NCI-H187 (cell line): ENCODE measurements at regions not wholly inside any gene's neighbourhood (a gene's known extent, or its start where the extent isn't known, plus 50 kb on each side); places are given as distances from the start of the nearest gene placed in this dataset.
"Not testable (repeated sequence)": the region's sequence is repeated elsewhere in the genome, so short reads cannot be mapped to it uniquely, and the experiment has no call there.

Experiments
- DNase-seq, 2 experiments: peaks; one replicate each; lab custom pipeline; 2025; lab: John Stamatoyannopoulos, UW

DNA sequence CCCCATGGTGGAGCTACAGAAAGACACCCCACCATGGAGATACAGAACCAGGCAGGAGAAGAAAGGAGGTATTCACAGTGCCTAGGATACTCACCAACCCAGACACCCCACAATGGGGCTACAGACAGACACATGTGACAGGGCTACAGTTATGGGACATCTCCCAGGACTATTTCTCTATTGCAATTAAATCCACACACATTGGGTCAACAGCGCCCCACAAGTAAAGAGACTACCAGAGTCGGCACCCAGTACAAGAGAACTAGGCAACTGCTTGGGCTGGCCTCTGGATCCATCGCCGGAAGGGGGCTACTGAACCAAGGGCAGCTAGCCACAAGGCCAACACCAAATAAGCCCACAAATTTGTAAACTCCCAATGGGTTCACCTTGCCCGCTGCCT is 310.1 kb upstream of the NCKAP5 start:
- no peak for DNase-seq

DNA sequence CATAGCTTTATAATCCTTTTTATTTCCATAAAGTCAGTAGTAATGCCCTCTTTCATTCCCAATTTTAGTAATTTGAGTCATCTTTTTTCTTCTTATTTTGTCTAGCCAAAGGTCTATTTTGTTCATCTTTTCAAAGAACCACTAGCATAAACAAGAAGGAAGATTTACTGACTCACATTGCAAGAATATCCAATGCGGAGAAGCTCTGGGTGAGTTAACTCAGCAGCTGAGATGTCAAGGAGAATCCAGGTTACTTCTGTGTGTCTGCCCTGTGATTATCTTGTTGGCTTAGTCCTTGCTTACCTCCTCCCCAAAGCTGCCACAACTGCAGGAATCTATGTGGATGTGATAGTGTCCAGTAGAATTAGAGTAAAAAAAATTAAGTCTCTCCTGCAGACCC is 311.4 kb upstream of the NCKAP5 start:
- DNase-seq: no peak

DNA sequence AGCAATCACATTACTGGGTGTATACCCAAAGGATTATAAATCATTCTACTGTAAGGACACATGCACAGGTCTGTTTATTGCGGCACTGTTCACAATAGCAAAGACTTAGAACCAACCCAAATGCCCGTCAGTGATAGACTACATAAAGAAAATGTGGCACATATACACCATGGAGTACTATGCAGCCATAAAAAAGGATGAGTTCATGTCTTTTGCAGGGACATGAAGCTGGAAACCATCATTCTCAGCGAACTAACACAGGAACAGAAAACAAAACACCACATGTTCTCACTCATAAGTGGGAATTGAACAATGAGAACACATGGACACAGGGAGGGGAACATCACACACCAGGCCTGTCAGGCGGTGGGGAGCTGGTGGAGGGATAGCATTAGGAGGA is 313.9 kb upstream of the NCKAP5 start:
- not testable (repeated sequence) for DNase-seq

DNA sequence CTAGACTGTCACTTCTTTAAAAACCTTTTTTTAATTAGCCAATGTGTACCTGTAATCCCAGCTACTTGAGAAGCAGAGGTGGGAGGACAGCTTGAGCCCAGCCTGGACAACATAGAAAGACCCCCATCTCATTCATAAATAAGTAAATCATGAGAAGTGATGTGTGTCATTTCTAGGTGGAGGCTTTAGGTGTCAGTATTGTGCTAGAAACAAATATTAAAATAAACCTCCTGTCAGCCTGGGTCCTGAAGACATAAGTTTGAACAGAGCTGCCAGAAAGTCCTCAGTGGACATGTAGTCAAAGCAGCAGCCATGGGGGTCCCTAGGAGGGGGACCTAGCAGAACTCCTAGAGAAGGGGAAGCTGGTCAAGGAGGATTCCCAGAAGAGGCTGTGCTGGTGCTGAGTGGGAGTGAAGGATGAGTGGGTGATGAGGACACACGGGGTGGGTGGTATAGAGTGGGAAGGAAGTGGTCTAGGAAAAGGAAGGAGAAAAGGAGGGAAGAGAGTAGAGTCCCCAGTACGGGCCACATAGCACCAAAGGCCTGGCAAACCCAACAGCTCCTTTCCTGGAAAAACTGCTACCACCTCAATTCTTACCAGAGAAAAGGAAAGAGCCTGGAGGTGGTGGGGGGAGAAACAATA is 316.6 kb upstream of the NCKAP5 start:
- DNase-seq: no peak

DNA sequence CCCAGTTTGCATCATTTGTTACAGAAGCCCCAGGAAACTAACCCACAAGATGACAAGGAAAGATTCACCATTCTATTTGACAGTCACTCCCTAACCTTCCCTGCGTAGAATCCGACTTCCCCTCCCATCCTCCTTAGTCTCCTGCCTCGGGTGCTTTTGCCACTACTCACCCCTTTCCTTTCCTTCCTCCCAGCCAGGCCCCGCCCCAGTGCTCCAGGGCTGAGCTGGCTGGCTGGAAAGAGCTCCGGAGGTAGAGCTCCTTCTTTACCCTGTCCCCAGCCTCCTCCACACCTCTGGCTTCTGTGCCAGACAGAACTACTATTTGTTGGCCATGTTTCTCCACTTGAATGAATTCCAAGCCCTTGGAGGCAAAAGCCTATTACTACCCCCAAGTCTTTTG is 317.6 kb upstream of the NCKAP5 start:
- no peak for DNase-seq

DNA sequence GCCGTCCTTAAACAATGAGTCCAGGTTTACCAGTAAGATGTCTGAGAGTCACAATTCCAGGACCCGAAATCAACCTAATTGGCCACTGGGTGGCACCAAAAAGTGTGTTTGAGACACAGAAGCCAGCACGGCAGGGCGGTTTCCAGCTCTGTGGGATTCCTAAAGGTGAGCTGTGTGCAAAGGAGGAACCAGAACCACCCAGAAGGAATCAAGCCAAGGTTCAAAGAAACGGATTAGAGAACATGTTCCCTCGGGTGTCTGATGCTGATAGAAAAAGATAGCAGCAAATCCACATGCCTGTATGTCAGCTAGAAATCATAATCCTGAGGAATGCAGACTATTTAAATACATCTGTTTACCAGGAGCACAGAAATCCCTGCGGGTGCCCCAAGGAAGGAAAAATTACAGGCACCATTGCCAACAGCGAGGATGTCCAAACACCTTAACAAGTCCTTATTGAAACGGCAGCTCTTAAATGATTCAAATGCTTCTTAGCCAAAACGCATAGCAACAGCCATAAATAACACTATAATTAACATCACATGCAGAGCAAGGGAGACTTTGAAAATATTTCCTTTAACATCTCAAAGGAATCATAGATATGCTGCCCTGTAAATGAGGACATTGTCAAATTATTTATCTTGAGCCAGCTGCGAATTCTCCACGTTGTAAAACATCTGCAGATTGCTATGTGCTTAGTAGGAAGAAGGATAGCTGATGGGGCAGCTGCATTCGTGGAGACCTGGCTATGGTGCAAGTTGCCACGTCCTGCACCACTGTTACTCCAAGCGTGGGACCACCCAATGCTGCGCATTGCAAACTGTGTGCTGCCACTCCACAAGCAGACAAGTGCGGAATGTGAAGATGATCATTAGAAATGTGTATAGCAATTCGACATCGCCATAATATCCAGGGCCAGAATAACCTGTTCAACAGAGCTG is 318.7 kb upstream of the NCKAP5 start:
- peak in 1 of 2 experiments; percentile 11 for DNase-seq

DNA sequence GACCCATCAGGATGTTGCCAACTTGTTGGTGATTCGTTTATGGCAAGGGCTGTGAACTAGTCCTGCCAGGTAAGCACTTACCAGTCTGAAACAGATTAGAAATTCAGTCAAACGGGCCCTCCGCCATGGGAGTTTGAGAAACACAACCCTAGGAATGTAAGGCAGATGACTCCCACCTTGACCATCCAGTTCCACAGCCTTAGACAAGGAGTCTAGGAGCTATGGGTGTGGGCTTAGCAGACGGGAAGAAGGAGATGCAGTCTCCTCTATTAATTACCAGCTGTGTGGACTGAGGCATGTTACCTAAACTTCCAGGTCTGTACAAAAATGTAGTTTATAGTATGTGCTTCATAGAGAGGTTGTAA is 319.4 kb upstream of the NCKAP5 start:
- DNase-seq: no peak

DNA sequence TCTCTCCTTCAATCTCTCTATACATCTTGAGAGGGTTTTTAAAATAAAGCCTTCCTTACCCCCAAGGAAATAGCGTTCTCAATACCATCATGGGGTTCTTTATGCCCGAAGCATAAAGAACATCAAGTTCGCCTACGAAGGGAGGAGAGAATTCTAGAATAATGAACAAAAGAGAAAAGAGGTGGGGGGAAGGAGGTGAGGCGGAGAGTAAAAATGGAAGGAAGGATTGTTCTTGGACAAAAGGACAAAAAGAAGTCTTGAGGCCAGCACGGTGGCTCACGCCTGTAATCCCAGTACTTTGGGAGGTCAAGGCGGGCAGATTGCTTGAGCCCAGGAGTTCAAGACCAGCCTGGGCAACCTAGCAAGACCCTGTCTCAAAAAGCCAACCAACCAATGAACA is 319.8 kb upstream of the NCKAP5 start:
- DNase-seq: no peak

DNA sequence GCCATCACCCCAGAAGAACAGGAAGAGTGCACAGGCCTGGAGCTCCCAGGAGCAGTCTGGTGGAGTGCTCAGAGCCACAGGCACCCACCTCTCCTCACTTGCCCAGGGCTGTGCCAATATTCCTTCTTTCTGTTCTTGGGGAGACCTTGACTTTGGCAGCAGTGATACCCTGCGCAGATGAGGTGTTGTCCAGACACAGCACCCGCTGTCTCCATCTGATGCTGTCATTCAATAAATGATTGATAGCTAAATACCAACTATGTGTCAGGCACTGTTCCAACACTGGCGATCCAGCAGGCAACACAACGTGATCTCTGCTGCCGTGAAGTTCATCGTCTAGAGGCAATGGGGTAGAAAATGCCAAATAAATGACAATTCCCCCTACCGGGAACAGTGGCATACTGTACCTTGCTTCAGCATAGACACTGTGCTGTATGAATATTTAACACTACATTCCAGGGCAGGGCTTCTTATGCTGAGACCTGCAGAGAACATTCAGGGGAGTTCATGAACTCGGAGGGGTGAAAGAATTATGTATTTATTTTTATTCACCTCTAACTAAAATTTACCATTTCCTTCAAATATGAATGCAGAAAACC is 320.5 kb upstream of the NCKAP5 start:
- no peak for DNase-seq

DNA sequence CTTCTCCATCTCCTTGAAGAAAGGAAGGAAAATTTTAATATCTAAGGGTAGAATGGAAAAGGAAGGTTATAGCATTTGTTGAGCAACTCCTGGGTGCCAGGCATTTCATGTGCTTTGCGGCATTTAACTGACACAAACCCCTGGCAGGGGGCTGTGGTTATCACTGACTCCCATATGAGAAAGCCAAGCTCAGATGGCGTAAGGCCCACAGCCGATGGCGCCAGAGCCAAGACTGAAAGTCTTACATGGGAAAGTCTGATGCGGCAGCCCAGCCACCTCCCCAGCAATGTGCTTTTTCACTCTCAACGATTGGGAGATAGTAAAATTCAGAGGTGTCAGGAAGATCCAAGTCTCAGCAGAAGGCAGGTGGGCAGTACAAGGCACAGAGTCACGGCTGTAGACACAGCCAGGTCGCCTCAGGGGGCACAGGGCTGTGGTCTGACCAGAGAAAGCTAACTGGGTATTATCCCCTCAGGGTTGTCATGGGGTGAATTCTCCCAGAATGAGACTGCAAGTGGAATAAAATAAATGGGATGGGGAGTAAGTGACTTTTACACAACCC is 324.2 kb upstream of the NCKAP5 start:
- no peak for DNase-seq

DNA sequence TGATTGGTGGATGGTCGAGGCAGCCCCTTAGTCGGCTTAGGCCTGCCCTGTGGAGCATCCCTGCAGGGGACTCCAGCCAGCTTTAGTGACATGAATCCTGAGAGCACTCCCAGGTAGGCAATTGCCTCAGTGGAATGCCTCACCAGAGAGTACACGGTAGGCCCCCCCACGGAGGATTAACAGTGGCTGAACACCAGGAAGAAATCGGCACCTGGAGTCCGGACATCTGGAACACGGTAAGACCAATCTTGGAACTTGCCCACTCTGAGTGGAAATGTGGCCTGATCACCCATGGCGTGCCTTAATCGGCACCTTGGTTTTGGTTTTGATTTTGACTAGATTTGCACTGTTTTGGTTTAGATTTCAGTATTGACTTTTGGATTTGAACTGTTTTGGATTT is 326.2 kb upstream of the NCKAP5 start:
- DNase-seq: no peak

DNA sequence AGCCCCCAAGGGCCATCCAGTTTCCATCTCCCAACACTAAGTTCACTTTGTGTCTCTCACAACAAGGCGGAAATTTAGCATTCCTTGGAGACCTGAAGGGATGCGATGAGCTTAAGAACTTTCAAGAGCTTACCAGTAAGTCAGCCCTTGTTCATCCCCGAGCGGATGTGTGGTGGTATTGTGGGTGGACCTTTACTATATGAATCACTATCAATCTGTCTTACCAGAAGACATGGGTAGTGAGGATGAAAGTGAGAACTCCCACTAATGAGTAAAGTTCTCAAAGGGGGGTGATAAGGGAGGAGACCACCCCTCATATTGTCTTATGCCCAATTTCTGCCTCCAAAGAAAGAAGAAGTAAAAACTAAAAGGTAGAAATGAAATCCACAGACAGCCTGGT is 329.6 kb upstream of the NCKAP5 start:
- DNase-seq: not testable (repeated sequence)

DNA sequence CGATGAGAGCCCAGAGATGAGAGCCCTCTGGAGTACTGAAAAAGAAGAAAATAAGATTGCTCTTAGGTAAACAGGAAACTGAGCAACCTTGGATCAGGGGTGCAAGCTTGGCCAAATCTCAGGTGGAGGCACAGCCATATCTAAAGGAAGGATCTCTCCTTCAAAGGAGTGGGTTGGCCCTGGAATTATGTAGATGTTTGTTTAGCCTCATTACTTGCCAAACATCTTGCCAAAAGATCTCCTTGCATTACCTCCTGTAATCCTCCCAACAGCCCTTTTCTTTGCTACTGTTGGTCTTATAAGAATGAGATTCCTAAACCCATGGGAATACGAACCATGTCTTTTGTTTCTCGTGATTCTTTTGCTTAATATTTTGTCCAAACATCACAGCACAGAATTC is 332.6 kb upstream of the NCKAP5 start:
- no peak for DNase-seq

DNA sequence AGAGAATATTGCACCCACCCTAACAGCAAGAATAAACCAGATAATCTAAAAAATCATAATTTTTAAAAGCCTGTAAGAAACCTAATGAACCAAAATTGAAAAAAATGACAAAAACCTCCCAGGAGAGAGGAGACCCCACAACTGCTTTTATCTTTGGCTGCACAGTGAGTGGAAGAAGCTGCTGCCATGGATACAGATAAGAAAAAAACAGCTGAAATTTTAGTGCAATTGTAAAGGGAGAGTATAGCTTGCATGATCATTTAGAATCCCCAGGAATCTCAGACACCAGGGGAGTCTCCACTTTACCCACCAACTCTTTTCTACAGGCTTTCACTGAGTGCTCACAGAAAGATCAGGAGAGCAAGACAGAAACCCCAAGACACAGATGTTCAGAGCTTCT is 338.1 kb upstream of the NCKAP5 start:
- DNase-seq: no peak

DNA sequence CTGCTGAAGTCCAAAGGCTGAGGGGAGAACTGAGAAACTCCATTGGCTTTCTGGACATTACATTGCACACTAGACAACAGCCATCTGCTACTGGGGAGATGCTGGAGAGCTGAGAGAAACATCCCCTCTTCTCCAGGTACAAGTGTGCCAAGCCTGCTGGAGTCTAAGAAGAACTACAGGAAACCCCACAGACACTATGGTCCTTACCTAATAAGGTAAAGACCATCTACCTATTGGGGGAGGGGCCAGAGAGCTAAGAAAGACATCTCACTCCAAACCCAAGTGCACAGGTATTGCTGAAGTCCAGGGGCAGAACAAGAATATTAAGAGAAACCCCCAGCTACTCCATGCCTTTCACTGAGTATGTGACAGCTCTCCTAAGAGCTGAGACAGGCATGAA is 338.7 kb upstream of the NCKAP5 start:
- DNase-seq: no peak

DNA sequence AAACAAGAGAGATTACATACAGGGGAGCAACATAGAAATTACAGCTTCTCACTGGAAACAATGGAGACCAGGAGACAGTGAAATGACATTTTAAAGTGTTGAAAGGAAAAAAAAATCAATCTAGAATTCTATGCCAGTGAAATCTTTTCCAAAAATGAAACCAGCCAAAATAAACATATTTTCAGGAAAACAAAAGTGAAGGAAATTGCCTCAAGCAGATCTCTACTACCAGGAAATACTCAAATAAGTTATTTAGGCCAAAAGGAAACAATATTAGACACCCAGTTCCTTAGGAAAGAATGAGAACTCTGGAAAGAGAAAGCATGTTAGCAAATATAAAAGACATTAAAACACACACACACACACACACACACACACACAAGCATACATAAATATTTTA is 339.9 kb upstream of the NCKAP5 start:
- no peak for DNase-seq

DNA sequence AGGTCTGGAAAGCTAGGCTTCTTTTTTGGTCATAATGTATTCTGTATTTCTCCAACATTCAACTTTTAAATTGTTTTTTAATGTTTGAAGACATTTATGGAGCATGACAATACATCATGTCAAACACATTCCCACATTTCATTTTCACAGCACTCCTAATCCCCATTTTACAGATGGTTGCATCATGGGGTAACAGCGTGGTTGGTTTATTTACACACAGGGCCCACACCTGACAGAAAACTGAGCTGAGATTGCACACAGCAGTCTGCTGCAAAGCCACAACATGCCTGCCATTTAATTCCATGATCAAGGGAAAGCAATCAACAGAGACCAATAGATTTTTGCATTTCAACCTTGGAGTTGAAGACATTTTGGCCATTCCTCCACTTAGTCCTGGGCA is 335.7 kb upstream of the MGAT5 start:
- DNase-seq: no peak

DNA sequence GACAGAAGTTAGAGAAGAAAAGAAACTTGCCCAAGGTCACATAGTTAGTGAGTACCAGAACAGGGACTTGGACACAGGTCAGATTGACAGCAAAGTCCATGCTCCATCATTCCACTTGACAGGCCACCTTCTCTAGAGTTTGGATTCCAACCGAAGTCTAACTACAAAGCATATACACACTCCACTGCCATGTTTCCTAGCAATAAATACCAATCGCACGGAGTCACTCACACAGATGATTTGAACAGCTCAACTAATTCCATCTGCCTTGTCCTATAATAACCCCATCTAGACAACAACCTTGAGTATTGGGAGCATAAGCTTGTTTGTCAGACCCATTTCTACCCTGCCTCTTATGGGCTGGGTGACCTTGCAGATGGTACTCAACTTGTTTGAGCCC is 334.6 kb upstream of the MGAT5 start:
- no peak for DNase-seq

DNA sequence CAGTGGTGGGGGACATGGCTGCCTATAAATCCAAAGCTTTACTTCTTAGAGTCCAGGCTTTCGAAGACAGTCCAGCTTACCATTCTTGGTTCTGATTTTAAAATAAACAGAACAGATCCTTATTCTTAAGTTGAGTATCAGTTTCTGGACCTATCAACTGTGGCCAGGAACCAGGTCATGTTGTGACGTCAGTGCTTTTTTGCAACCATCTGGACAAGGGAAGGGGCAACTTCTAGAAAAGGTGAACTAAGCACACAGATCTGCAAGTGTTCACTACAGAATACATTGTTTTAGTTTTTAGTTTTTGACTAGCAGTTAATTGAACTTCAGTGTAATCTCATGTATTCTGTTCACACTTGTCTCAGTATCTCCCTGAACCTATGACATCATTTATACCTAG is 326.0 kb upstream of the MGAT5 start:
- DNase-seq: no peak

DNA sequence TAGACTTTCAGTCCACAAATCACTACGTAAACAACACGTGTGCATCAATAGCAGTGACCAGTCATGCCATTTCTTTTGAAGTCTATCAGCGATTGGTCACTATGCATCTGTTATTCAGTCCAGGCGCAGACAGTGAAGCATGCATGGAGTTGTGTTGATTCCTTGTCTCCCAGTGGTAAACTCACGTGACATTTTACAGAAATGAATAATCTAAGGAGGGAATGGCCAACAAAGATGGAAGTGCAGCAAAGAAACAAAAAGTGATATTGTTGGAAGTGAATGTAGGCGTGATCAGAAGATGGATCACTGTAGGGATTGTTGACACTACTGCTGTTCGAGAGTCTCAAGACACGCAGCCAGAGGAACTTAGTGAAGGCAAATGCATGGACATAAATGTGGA is 317.8 kb upstream of the MGAT5 start:
- DNase-seq: no peak

DNA sequence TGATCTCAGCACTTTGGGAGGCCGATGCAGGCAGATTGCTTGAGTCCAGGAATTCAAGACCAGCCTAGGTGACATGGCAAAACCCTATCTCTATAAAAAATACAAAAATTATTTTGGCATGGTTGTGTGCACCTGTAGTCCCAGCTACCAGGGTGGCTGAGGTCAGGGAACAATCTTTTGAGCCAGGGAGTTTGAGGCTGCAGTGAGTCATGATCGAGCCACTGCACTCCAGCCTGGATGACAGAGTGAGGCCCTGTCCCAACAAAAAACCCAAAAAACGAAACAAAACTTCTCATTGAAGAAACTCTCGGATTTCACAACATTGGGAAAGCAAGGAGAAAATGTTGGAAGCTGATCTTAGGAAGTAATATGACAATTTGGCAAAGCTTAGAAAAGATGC is 317.3 kb upstream of the MGAT5 start:
- DNase-seq: no peak

DNA sequence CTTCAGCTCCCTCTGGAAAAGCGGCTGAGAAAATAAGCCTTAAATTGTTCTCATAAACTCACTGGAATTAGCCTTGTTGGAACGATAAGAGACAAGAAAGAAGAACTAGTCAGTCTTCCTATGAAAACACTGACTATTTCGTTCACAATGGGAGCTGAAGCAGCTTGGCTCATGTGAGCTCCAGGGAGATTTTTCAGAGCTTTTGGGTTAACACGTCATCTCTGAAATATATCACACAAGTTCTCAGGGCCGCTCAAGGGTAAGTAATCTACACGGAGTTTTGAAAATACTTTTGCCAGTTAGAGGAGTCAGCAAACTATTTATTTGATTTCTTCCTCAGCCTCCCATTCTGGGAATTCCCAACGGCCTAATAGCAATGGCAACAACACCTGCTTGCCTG is 316.2 kb upstream of the MGAT5 start:
- no peak for DNase-seq

DNA sequence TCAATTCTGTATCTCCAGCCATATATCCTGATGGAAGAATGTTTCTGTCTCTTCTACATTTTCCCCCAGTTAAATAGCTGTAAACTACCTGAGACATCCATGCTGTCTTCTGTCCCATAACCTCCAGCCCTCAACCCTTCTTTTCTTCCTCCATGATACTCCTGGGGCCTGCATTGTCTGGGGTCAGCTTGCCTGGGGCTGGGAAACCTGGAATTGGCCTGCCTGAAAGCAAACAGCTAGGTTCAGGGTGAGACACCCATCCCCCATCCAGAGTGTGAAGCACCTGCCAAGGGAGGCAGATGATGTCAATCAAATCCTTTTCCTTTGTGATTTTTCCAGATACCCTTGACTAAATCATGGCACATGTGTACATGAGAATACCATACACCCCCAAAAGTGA is 313.7 kb upstream of the MGAT5 start:
- DNase-seq: no peak
